GM13977 (cell line): ENCODE measurements at regions not wholly inside any gene's neighbourhood (a gene's known extent, or its start where the extent isn't known, plus 50 kb on each side); places are given as distances from the start of the nearest gene placed in this dataset.

ENCODE experiments used
- DNase-seq: peaks from one replicate; pipeline ENCODE4 v3.0.0; 2012; ENCODE audit warnings: low spot score
- in situ Hi-C: fragments of 300-500 bp; cut with MboI; formaldehyde crosslinking; loops from one replicate; pipeline ENCODE4 v1.12.0; 2022; ENCODE audit warnings: low sequenced_read_pairs, low pct_unique_long_range_greater_than_20kb, mixed read lengths, inconsistent platforms; ENCODE audit not compliant: unreplicated experiment
- TF ChIP-seq, protein P1 (sequence below): IDR thresholded peaks from 2 replicates; pipeline ENCODE4 v1.5.1; 2012; ENCODE audit warnings: mild to moderate bottlenecking, control low read depth; ENCODE audit not compliant: insufficient read depth; ENCODE audit errors: extremely low read depth, missing control alignments

DNA sequence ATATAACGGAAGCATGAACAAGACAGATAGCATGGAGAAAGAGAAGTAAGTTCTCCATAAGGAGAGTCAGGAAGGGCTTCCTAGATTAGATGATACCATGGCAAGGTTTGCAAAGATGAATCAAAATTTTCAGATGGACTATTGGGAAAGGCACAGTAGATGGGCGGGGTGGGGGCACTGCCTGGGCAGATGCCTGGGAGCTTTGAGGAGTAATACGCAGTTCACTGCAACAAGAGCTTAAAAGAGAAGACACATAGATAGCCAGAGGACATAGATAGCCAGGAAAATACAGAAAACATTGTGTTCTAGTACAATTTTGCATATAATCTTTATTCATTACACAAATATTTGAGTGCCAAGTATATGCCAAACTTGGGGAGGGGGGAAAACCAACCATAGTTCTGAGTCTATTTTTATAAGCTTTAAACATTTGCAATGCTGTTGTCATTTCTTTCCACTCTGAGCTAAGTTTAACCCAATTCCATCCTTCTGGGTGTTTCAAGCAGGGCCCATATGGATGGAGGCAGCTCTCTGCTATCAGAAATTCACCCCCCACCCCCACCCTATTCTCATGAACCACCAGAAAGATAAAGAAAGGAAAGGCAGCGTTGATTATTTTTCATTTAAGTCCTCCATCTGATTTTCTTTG is 120.6 kb downstream of the NUF2 start:
- TF ChIP-seq, protein P1, sequence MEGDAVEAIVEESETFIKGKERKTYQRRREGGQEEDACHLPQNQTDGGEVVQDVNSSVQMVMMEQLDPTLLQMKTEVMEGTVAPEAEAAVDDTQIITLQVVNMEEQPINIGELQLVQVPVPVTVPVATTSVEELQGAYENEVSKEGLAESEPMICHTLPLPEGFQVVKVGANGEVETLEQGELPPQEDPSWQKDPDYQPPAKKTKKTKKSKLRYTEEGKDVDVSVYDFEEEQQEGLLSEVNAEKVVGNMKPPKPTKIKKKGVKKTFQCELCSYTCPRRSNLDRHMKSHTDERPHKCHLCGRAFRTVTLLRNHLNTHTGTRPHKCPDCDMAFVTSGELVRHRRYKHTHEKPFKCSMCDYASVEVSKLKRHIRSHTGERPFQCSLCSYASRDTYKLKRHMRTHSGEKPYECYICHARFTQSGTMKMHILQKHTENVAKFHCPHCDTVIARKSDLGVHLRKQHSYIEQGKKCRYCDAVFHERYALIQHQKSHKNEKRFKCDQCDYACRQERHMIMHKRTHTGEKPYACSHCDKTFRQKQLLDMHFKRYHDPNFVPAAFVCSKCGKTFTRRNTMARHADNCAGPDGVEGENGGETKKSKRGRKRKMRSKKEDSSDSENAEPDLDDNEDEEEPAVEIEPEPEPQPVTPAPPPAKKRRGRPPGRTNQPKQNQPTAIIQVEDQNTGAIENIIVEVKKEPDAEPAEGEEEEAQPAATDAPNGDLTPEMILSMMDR: no peak
- in situ Hi-C loops: no loop called here
- no peak for DNase-seq

DNA sequence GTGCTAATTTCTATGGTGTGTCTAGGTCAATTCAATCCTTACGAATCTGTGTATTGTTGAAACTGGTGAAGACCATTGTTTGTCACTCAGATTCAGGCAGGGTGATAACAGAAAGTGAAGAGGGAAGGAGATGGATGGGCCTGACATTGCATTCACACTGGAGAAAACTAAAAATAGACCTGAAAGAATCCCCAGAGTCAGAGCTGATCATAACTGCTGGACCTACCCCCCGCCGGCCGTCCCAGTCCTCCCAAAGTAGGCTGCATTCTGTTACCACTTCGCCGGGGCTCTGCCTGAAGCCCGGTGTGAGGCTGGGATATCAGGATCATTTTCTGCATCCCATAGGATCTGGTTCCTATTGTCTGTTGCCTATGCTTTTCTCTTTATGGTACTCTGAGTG is 121.1 kb downstream of the NUF2 start:
- TF ChIP-seq, protein P1: no peak
- DNase-seq: no peak
- in situ Hi-C loops: no loop called here

DNA sequence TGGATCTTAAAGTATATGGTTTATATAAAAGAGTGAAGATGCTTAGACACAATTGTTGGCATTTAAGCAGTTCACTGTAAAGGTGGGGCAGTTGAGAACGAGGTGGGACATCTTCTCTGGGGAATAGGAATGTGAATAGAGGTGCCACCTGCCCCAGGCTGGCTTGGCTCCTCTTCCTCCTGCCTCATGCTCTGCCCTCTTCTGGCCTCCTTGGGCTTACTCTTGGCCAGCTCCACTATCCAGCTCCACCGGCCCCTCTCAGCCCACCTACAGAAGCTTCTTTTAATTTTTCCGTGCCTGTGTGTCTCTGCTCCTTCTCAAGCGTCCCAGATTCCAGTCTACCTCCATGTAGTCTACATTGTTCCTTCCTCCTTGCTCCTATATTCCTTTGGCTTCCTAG is 122.1 kb downstream of the NUF2 start:
- TF ChIP-seq, protein P1: no peak
- no peak for DNase-seq
- in situ Hi-C loops: no loop called here

DNA sequence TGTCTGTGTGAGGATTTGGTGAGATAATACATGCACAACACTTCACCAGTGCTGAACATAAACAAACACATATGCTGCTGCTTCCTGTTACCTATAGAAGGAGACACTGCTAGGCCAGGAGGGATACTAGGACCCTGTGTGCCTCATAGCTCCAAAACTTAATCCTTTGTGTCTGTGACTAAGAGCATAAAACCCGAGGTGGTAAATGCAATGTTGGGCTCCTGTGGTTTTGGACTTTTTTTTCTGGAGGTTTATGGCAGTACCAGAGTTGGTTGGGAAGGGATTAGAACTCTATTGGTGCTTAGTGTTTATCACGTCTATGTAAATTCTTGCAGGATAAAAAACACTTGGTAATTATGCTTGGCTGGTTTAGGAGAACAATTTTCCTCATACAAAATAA is 122.9 kb downstream of the NUF2 start:
- TF ChIP-seq, protein P1: no peak
- DNase-seq: no peak
- in situ Hi-C loops: no loop called here

DNA sequence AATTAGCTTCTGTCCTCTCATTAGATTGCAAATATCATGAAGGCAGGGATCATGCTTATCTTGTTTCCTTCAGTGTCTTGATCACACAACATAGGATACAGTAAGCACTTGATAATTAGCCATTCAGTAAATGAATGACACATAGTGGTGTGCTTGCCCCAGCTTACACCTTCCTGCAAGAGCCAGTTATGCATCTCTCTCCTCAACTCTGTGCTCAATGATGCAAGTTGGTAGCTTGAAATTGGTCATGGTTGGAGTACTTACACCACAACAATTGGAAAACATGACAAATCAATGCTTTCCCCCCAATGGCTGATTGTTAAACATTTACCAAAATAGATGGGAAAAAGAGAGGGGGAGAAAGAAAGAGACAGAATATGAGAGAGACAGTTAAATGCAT is 129.2 kb downstream of the NUF2 start:
- no peak for DNase-seq
- in situ Hi-C loops: no loop called here
- TF ChIP-seq, protein P1: no peak

DNA sequence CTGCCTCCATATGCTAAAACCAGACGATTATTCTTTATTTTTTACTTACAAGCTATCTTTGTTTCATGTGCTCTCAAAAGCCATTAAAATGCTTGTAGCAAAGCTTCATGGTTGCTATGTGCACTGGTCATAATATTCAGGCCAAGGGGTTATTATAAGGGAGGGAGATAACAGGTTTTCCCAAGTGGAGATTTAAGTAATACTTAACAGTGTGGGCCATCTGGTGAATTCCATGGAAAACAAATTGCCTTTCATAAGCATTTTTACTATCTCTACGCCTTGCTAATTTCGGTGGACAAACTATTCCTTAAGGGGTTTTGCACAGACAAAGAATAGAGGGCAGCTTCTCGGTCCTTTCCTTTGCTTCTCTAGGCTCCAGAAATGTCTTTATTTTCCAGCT is 137.8 kb downstream of the NUF2 start:
- in situ Hi-C loops: no loop called here
- TF ChIP-seq, protein P1: no peak
- no peak for DNase-seq
